Endothelial cell of umbilical vein (primary cell): ENCODE measurements at regions not wholly inside any gene's neighbourhood (a gene's known extent, or its start where the extent isn't known, plus 50 kb on each side); places are given as distances from the start of the nearest gene placed in this dataset.

Source experiments
- BruUV-seq: library from RNA; stranded (reverse); fragments of 400-500 nt; replicated peaks from 2 replicates; lab custom pipeline; 2021; lab: Mats Ljungman, UMichigan
- CTCF ChIA-PET: fragments of 300-600, 350-600 bp; sonication (Branson Sonifier 250); formaldehyde crosslinking; loops from one replicate; lab custom pipeline; 2021; ENCODE audit warnings: antibody characterized with exemption, inconsistent platforms; lab: Charles Lee
- POLR2A ChIA-PET: fragments of 300-600, 350-600 bp; sonication (Branson Sonifier 250); formaldehyde crosslinking; loops from one replicate; lab custom pipeline; 2021; ENCODE audit warnings: antibody characterized with exemption, inconsistent platforms; lab: Charles Lee
- DNase-seq: peaks from one replicate; pipeline ENCODE4 v3.0.0-alpha.2; 2011; ENCODE audit warnings: low read depth, low spot score
- FAIRE-seq: peaks from 2 replicates; lab custom pipeline; 2011; peaks lifted over from hg19 to GRCh38; lab: Jason Lieb, UNC
- H2AFZ ChIP-seq: 2 replicates; pipeline ENCODE4 v1.6.0; 2012; ENCODE audit warnings: low read depth, low read length, control low read depth, inconsistent platforms
- H3K27ac ChIP-seq: 2 replicates; pipeline ENCODE4 v1.5.1; 2011; ENCODE audit warnings: low read depth, mild to moderate bottlenecking, control low read depth, low read length, moderate library complexity; ENCODE audit not compliant: insufficient read depth
- H3K27me3 ChIP-seq, 2 experiments: 2 replicates each; pipeline versions ENCODE4 v1.6.0 to v1.6.1; 2011; ENCODE audit warnings: low read length in 2 of 2, mixed read lengths in 1 of 2; ENCODE audit not compliant: control insufficient read depth in 2 of 2, insufficient read depth in 2 of 2
- H3K36me3 ChIP-seq, 2 experiments: 2 replicates in 1 of 2; 3 replicates in 1 of 2; pipeline ENCODE4 v1.5.1; 2011; ENCODE audit warnings: low read length in 2 of 2, mild to moderate bottlenecking in 1 of 2, moderate library complexity in 1 of 2; ENCODE audit not compliant: control insufficient read depth in 2 of 2, insufficient read depth in 2 of 2; ENCODE audit errors: extremely low read depth in 1 of 2
- H3K4me1 ChIP-seq: 3 replicates; pipeline ENCODE4 v1.5.1; 2011; ENCODE audit warnings: mild to moderate bottlenecking, low read length; ENCODE audit not compliant: control insufficient read depth, insufficient read depth; ENCODE audit errors: extremely low read depth
- H3K4me2 ChIP-seq: 2 replicates; pipeline ENCODE4 v1.6.1; 2011; ENCODE audit warnings: low read length, control low read depth, mixed read lengths; ENCODE audit not compliant: insufficient read depth
- H3K4me3 ChIP-seq, 3 experiments: fragments of 200-600 bp in 1 of 3; sonication (generic), shearing (Covaris generic) in 1 of 3; replicated peaks in 1 of 3; 2 replicates each; pipeline ENCODE4 v1.5.1; 2011 to 2016; ENCODE audit warnings: control low read depth in 3 of 3, low read length in 3 of 3, mild to moderate bottlenecking in 2 of 3, inconsistent platforms in 1 of 3, low read depth in 1 of 3, moderate library complexity in 1 of 3; ENCODE audit not compliant: insufficient read depth in 1 of 3
- H3K79me2 ChIP-seq: 2 replicates; pipeline ENCODE4 v1.6.0; 2012; ENCODE audit warnings: low read length, inconsistent platforms; ENCODE audit not compliant: control insufficient read depth, insufficient read depth
- H3K9ac ChIP-seq: replicated peaks from 2 replicates; pipeline ENCODE3; 2011; ENCODE audit warnings: low read length, control low read depth; ENCODE audit not compliant: insufficient read depth; ENCODE audit errors: extremely low read depth
- H3K9me1 ChIP-seq: replicated peaks from 3 replicates; pipeline ENCODE4 v1.6.0; 2011; ENCODE audit warnings: mild to moderate bottlenecking, low read length; ENCODE audit not compliant: control insufficient read depth, insufficient read depth; ENCODE audit errors: extremely low read depth
- H3K9me3 ChIP-seq: replicated peaks from 2 replicates; pipeline ENCODE4 v1.5.1; 2012; ENCODE audit warnings: low read length, inconsistent platforms; ENCODE audit not compliant: control insufficient read depth, insufficient read depth
- H4K20me1 ChIP-seq: replicated peaks from 2 replicates; pipeline ENCODE3; 2011; ENCODE audit warnings: mild to moderate bottlenecking, low read length; ENCODE audit not compliant: control insufficient read depth, insufficient read depth; ENCODE audit errors: extremely low read depth
- EZH2 ChIP-seq: IDR thresholded peaks from 2 replicates; pipeline ENCODE4 v1.6.1; 2012; ENCODE audit warnings: borderline replicate concordance, low read depth, mild to moderate bottlenecking, moderate library complexity, low read length, inconsistent platforms; ENCODE audit not compliant: severe bottlenecking
- FOS ChIP-seq: IDR thresholded peaks from 2 replicates; pipeline ENCODE4 v1.6.1; 2011; ENCODE audit warnings: mild to moderate bottlenecking, low read length, moderate library complexity, borderline replicate concordance; ENCODE audit not compliant: insufficient read depth
- GATA2 ChIP-seq: IDR thresholded peaks from 2 replicates; pipeline ENCODE4 v1.7.0; 2011; ENCODE audit warnings: low read depth, mild to moderate bottlenecking, moderate library complexity, mixed read lengths, low read length; ENCODE audit not compliant: insufficient read length, insufficient read depth
- JUN ChIP-seq: IDR thresholded peaks from 2 replicates; pipeline ENCODE4 v1.6.1; 2011; ENCODE audit warnings: borderline replicate concordance, low read depth; ENCODE audit not compliant: insufficient read length, insufficient read depth
- MYC ChIP-seq: IDR thresholded peaks from one replicate; pipeline ENCODE4 v1.6.1; 2011; ENCODE audit warnings: mild to moderate bottlenecking, low read depth, low read length
- POLR2A ChIP-seq: IDR thresholded peaks from 2 replicates; pipeline ENCODE4 v1.6.1; 2012; ENCODE audit warnings: low read depth, mild to moderate bottlenecking, control low read depth, low read length
- POLR2AphosphoS5 ChIP-seq: IDR thresholded peaks from 2 replicates; pipeline ENCODE4 v1.6.1; 2012; ENCODE audit warnings: low read depth, mild to moderate bottlenecking, control low read depth, low read length, moderate library complexity; ENCODE audit not compliant: insufficient read depth
- dilution Hi-C: fragments of 300-500 bp; cut with MboI; formaldehyde crosslinking; loops from one replicate; pipeline ENCODE4 v1.15.0; 2019; ENCODE audit warnings: low sequenced_read_pairs; ENCODE audit not compliant: extremely low pct_ligation_motif_present
- intact Hi-C: fragments of 100-400 bp; cut with micrococcal nuclease; formaldehyde crosslinking; loops from one replicate; pipeline ENCODE4 v1.10.0; 2022
- TF ChIP-seq, protein P1 (sequence below), 2 donors: IDR thresholded peaks; 1 replicate in 1 of 2; 2 replicates in 1 of 2; pipeline ENCODE4 v1.5.1; 2011; ENCODE audit warnings: low read length in 2 of 2, mild to moderate bottlenecking in 2 of 2, moderate library complexity in 2 of 2, control low read depth in 1 of 2, inconsistent platforms in 1 of 2, low read depth in 1 of 2; ENCODE audit not compliant: insufficient read depth in 1 of 2; ENCODE audit errors: extremely low read depth in 1 of 2
- TF ChIP-seq, protein P2 (sequence below): IDR thresholded peaks from 2 replicates; pipeline ENCODE4 v1.6.1; 2011; ENCODE audit not compliant: insufficient read depth, insufficient read length

DNA sequence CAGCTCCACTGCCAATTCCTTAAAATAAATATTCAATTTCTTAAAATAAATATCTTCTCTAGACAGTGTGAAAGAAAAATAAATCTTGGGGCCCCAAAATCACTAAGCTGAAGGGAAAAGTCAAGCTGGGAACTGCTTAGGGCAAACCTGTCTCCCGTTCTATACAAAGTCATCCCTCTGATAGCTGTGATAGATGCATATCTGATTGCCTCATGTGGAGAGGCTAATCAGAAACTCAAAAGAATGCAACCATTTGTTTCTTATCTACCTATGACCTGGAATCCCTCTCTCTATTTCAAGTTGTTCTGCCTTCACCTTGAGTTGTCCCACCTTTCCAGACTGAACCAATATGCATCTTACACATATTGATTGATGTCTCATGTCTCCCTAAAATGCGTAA is 889.8 kb downstream of the TRHDE start:
- H3K79me2 ChIP-seq, result no peaks in the 10 kb centered on the region
- H3K36me3 ChIP-seq, result no peaks in the 10 kb centered on the region
- H4K20me1 ChIP-seq, result no peaks in the 10 kb centered on the region
- H3K9me3 ChIP-seq, result no peaks in the 10 kb centered on the region
- dilution Hi-C loops (no loop called here), intact Hi-C loops (no loop called here)
- H3K9ac ChIP-seq, result no peak overlapping the region
- POLR2A ChIA-PET, result no interaction called here
- DNase-seq (no peak), FAIRE-seq (no peak)
- CTCF ChIA-PET, result no interaction called here
- no peak overlapping the region for H3K4me3 ChIP-seq
- no peak overlapping the region for H3K4me2 ChIP-seq
- no TSS peak for BruUV-seq
- TF ChIP-seq FOS (no peak), JUN (no peak), POLR2A (no peak), GATA2 (no peak), POLR2AphosphoS5 (no peak), EZH2 (no peak), MYC (no peak)
- TF ChIP-seq, protein P1, sequence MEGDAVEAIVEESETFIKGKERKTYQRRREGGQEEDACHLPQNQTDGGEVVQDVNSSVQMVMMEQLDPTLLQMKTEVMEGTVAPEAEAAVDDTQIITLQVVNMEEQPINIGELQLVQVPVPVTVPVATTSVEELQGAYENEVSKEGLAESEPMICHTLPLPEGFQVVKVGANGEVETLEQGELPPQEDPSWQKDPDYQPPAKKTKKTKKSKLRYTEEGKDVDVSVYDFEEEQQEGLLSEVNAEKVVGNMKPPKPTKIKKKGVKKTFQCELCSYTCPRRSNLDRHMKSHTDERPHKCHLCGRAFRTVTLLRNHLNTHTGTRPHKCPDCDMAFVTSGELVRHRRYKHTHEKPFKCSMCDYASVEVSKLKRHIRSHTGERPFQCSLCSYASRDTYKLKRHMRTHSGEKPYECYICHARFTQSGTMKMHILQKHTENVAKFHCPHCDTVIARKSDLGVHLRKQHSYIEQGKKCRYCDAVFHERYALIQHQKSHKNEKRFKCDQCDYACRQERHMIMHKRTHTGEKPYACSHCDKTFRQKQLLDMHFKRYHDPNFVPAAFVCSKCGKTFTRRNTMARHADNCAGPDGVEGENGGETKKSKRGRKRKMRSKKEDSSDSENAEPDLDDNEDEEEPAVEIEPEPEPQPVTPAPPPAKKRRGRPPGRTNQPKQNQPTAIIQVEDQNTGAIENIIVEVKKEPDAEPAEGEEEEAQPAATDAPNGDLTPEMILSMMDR (IDR thresholded peaks at IDR 0.05; ENCODE audit: extremely low read depth in 1 of 2, insufficient read depth in 1 of 2, low read depth in 1 of 2, low read length in 2 of 2), result no peak
- TF ChIP-seq, protein P2, sequence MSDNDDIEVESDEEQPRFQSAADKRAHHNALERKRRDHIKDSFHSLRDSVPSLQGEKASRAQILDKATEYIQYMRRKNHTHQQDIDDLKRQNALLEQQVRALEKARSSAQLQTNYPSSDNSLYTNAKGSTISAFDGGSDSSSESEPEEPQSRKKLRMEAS, result no peak
- H3K9me1 ChIP-seq, result no peaks in the 10 kb centered on the region
- H3K27ac ChIP-seq, result no peak overlapping the region
- H3K4me1 ChIP-seq, result no peaks in the 10 kb centered on the region
- H2AFZ ChIP-seq, result no peak overlapping the region
- no peaks in the 10 kb centered on the region for H3K27me3 ChIP-seq
